ENCODE measurements at regions not wholly inside any gene's neighbourhood (a gene's known extent, or its start where the extent isn't known, plus 50 kb on each side); places are given as distances from the start of the nearest gene placed in this dataset.

DNA sequence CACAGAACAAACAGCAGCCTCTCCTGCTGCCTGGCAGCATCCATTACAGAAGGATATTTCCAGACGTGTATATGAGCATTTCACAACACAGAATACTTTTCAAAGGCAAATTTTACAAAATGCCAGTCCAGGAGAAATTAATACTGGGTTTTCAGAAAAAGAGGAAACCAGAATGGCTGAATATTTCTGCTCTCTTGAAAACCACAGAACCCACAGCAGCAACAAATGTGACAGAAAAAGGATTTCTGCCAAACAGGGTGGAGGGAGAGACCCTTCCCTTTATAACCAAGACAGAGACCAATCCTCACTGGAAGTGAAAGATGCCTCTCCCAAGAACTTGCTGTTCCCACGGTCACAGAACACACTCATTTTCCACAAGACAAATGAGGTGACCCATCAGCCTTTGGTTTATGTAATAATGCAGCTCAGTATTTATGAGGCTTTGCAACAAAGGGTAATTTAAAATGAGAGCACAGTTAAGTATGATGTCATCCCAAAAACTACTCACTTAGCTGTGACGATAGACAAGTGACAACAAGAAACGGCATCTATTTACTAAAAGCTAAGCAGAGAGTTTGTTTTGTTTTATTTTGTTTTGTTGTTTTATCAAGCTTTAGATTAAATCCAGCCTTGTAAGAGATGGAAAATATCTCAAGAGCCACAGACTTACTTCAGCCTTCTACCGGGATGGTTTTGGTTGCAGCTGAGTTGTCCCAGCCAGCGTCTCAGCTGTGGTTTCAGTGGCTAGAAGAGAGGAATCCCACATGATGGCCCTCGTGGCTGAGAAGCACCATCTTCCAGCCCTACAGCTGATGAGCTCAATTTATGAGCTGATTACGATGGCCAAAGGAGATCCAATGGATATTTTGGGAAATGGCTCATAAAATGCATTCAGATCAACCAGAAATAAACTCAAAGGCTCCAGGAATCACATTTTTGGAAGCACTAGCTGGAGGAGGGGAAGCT, 249.3 kb upstream of the AGAP1 start (continued):
- TF ChIP-seq RAD21 (IDR thresholded peaks at IDR 0.05 in 1 of 2, conservative IDR thresholded peaks at IDR 0.05 in 1 of 2; ENCODE audit: low read depth in 2 of 2, low read length in 2 of 2), result no peak
